Activated T-cell treated with anti-CD3 and anti-CD28 coated beads for 24 hours (primary cell): ENCODE measurements at regions not wholly inside any gene's neighbourhood (a gene's known extent, or its start where the extent isn't known, plus 50 kb on each side); places are given as distances from the start of the nearest gene placed in this dataset.

ENCODE experiments used
- DNase-seq: peaks from one replicate; pipeline ENCODE4 v3.0.0-alpha.2; 2020; ENCODE audit warnings: low read depth

DNA sequence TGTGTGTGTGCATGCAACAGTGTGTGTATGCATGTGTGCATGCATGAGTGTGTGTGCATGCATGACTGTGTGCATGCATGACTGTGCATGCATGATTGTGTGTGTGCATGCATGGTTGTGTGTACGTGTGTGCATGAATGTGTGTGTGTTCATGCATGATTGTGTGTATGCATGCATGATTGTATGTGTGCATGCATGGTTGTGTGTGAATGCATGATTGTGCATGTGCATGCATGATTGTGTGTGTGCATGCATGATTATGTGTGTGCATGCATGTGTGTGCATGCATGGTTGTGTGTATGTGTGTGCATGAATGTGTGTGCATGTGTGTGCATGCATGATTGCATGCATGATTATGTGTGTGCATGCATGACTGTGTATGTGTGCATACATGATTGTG lies 1052.0 kb downstream of the TBC1D22A start:
- DNase-seq: no peak

- DNase-seq: no peak
Observed at GRCh38 chr22:47813661-47814060, 1051.2 kb downstream of the TBC1D22A start.

- no peak for DNase-seq
Observed at GRCh38 chr22:47811971-47812370, 1049.5 kb downstream of the TBC1D22A start.

GRCh38 chr22:47810505-47811500 lies 1048.4 kb downstream of the TBC1D22A start:
- no peak for DNase-seq

GRCh38 chr22:47808886-47809620 lies 1046.6 kb downstream of the TBC1D22A start:
- DNase-seq: no peak

- no peak for DNase-seq
Observed at GRCh38 chr22:47808236-47808635, 1045.8 kb downstream of the TBC1D22A start.

DNA sequence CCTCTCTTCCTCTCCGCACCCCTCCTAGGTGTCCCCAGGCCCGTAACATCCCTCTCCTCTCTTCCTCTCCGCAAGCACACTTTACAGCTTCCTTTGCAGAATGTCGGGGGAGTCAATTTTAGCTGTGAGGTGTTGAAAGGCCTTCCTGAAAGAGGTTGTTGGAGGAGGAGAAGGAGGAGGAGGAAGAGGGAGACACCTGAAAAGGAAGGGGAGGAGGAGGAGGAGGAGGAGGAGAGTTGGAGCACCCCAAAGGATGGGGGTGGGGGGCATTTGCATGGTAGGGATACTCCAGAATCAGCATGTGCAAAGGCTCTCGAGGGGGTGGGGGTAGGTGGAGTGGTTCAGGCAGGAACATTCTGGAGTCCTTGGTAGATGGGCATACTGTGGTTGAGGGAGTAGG lies 1045.1 kb downstream of the TBC1D22A start:
- DNase-seq: no peak

GRCh38 chr22:47806894-47807293 lies 1044.4 kb downstream of the TBC1D22A start:
- DNase-seq: no peak

- DNase-seq: no peak
Observed at GRCh38 chr22:47805394-47805935, 1043.0 kb downstream of the TBC1D22A start.

DNA sequence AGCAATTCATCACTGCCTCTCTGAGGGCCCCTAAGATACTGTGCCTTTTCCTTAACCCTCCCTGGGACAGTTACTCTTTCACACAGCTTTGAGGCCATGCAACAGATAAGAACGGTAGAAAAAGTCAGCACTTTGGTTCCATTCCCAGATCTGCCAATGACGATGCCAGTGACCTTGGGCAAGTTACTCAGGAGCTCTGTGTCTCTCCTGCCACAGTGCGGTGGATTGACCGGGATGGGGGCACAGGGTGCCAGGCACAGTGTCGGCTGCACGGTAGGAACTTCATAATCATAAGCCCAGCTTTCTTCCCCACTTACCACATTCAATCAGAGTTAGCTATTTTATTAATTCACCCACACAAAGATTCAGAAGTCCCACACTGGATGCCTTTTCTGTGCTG lies 1041.8 kb downstream of the TBC1D22A start:
- DNase-seq: no peak

GRCh38 chr22:47802421-47802820 lies 1040.0 kb downstream of the TBC1D22A start:
- DNase-seq: no peak

DNA sequence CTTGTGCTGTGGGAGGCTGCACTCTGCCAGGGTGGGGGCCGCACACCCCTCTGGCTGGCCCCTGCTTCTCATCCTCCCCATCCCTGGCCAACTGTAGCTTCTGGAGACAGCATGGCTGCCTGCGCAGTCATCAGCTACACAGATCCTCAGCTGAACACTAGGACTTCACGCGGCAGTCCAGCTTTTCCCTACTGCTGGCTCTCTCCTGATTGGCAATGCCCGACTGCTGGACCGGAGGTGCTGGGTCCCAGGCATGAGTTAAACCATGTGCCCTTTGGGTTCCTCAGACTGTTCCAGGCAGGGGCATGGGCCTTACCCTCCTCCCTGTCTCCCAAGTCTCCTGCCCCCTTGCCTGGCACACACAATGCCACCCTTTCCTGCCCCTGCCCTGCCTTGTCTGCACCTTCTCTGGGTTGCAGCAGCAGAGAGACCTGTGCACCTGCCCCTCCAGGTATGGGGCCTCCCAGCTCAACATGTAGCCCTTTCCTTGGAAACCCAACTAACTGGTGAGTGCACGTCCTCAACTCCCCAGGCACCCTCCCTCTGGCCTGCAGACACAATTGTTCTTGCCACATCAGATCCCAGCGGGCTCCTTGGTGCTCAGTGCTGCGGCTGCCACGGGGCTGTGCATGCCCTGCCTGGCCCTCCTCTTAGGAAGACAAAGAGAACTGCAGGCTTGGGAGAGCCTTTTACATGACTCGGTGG lies 1039.2 kb downstream of the TBC1D22A start:
- no peak for DNase-seq

GRCh38 chr22:47798229-47798628 lies 1035.8 kb downstream of the TBC1D22A start:
- DNase-seq: no peak

GRCh38 chr22:47797342-47797945 lies 1035.0 kb downstream of the TBC1D22A start:
- no peak for DNase-seq

DNA sequence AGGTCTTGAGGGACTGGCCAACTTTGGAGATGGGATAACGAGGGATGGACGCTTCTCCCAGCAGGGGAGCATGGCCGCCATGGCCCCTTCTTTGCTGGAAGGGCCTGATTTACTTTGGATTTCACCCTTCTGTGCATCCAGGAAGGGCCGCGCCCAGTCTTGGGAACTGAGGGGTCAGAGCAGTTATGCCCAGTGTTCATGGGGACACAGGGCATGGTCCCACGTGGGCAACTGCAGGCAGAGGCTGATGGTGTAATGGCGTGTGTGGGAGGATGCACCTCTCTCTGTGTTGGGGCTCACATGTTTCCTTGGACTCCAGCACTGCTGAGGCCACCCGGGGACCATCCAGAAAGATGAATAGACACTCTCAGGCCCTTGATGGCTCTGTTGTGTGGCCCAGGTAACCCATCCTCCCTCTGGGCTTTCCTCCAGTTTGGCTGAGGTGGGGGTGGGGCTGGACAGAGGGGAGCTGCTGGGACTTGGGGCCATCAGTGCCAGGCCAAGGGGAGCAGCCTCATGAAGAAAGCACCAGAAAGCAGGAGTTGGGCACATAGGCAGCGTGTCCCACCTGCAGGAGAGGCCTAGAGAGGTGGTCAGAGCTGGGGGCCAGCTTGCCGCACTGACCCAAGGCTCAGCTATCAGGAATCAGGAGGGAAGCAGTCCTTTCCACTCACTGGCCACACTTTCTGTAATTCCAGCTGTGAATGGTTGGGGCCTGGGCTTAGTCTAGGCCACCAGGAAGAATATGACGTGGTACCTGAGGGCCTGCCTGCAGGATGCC lies 1033.9 kb downstream of the TBC1D22A start:
- no peak for DNase-seq

DNA sequence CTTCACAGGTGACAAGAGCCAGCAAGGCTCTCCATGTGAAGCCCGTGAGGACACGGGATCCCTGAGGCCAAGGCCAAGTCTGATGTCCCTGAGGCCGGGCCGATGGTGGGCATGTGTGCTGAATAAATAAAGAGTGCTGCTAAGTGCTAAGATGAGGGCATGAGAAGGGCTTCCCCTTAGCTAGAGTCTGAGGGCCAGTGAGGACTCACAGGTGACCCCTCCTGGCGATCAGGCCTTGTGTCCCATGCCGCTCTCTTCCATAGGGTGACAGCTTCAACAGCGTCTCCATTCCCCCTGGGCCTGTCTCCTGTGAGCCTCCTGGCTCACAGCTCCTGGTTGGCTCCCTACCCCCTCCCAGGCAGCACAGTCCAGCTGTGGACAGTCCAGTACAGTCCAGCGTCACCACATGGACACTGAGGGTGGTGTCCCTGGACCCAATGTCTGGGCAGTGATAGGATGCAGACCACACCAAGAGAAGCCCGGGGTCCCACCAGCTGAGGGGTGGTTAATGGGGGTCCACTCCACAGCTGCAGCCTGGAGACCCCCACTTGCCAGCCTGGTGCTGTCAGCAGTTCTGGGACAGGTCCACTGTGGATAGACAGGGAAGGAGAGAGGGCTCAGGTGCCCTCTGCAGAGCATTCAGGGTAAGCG lies 1033.2 kb downstream of the TBC1D22A start:
- no peak for DNase-seq

GRCh38 chr22:47794851-47795250 lies 1032.4 kb downstream of the TBC1D22A start:
- no peak for DNase-seq

- no peak for DNase-seq
Observed at GRCh38 chr22:47793304-47794101, 1031.1 kb downstream of the TBC1D22A start.

GRCh38 chr22:47789171-47789570 lies 1026.7 kb downstream of the TBC1D22A start:
- no peak for DNase-seq

- no peak for DNase-seq
Observed at GRCh38 chr22:47788461-47788860, 1026.0 kb downstream of the TBC1D22A start.
